Left renal cortex interstitium (tissue), 4 donors: ENCODE measurements at regions not wholly inside any gene's neighbourhood (a gene's known extent, or its start where the extent isn't known, plus 50 kb on each side); places are given as distances from the start of the nearest gene placed in this dataset.
"Not testable (repeated sequence)": the region's sequence is repeated elsewhere in the genome, so short reads cannot be mapped to it uniquely, and the experiment has no call there.

Source experiments
- DNase-seq, 4 donors: peaks; one replicate each; pipeline ENCODE4 v3.0.0-alpha.2; 2013; ENCODE audit warnings: low read depth in 4 of 4, low spot score in 2 of 4, missing footprints in 1 of 4

DNA sequence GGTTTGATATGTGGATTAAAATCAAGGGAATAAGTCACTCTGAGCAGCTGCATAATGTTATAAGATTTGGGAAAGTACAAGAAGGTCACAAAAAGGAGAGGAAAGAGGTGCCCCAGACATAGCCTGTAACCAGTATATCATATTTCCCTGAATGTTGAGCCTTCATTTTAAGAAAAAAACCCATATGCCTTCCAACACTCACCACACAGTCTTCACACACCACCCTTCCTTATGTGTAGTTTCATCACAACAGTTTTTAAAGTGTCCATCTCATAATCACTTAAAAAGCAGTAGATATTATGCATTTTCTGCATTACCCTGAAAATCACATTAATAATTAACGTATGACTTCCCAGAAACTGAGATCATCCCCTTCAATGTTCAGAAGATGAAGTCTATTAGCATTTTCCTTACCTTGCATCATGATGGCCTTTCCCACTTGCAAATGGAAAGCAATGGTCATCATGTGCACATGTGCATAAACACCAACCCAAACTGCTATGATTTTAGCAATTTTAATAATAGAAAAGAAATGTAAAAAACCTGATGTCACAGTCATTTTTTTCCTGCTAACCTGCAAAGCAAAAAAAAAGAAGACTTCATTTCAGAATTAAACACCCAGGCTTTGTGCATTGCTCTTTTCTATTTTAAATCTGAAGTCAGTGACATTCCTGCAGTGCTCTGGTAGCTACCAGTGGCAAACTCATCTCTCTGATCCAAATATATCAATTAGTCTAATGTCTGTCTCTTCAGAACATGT, 465.0 kb downstream of the SUCLG1 start:
- DNase-seq, result no peak

DNA sequence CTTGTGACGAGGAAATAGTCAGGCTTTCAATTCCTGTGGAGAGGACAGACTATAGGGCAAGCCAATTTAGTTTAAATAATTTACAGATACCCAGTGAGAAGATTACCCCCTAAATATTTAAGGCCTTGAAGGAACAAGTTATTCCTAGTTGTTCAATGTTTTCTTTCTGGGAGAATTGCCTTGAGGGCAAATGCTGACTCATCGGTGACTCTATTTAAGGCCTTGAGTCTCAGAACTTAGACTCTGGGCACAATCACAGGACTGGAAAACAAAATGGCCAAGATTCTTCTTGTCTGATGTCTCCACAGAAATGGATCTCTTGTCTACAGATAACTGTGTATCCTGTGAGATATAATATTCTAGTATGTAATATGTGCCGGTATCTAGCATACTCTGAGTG, 467.1 kb downstream of the SUCLG1 start:
- DNase-seq, result no peak

DNA sequence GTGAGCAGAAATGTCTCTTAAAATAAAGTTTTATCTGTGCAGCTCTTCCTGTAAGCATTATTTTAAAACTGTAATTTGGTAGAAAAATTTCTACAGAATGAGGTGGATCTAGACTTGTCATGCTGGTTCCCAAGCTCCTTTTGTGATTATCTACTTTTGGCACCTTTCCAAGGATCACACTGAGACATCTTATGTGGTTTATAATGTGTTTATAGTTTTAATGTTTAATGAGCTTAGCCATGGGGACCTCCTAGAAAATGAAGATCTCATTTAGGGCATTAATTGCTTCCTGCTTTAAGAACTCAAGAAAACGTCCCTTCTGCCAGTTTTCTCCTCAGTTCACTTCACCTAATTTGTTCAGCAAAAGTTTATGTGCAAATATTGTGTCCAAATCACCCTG, 468.4 kb downstream of the SUCLG1 start:
- no peak for DNase-seq

DNA sequence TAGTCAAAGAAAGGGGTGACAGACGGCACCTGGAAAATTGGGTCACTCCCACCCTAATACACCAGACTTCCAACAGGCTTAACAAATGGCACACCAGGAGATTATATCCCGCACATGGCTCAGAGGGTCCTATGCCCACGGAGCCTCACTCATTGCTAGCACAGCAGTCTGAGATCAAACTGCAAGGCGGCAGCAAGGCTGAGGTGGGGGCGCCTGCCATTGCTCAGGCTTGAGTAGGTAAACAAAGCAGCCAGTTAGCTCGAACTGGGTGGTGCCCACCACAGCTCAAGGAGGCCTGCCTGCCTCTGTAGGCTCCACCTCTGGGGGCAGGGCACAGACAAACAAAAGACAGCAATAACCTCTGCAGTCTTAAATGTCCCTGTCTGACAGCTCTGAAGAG, 482.5 kb downstream of the SUCLG1 start:
- not testable (repeated sequence) for DNase-seq

DNA sequence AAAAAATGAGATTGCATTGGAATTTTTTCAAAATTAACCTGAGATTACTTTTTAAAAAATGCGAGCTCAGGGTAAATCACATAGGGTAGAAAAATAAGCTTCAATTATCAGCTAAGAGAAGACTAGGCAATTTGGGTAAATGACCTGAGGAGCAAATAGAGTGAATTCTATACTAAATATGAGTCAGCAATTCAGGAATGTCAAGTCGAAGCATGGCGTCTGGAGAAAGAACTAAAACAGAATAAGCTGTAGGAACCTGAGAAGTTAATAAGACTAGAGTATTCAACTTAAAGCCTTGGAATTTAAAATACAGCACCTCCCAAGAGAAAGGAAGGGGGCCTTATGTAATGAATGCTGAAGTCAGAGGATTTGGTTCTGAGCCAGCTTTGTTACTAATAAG, 487.0 kb downstream of the SUCLG1 start:
- no peak for DNase-seq

DNA sequence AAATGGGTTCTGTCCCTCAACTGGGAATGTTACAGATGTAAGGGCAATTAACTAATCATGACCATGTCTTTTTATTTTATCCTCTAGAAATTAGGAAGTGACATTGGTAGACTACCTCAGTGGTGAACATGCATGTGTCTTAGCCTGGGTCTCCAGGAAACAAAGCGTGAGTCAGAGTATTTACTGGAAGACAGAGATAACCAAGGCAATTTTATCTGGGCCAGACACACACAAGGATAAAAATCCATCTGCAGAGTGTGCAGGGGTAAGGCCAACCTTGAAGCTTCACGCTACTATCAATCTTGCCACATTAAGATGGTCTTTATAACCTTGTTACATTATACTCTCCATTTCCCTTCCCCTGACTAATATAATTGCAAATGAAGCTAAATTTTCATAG, 487.5 kb downstream of the SUCLG1 start:
- DNase-seq, result no peak

DNA sequence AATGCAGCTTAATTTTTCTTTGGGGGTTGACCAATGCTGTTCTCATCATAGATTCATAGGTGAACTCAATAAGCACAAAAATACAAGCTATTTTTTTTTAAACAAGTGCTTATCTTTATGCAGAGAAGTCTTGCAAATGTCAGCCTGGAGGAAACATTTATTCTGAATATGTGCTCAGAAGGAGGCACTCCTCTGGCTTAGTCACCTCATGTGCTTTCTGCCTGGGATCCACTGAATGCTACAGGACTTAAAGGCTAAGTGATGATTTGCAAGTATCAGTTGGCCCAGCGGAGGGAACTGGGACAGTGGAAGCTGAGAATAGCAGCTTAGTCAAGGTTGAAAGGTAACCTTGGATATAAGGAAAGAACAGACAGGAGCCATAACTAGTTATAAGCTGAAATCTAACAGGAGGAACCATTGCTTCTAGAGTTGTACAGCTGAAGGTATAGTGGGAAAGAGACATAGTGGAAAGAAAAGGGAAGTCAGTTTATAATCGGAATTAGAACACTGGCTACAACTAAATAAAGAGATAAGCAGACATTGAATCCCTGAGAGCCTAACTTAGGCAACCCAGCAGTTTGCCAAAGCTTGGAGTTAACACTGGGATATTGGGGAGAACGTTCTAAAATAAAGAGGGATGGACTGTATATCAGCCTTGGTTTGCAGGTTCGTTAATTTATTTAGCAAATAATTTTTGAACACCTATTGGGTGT, 488.7 kb downstream of the SUCLG1 start:
- DNase-seq, result no peak

DNA sequence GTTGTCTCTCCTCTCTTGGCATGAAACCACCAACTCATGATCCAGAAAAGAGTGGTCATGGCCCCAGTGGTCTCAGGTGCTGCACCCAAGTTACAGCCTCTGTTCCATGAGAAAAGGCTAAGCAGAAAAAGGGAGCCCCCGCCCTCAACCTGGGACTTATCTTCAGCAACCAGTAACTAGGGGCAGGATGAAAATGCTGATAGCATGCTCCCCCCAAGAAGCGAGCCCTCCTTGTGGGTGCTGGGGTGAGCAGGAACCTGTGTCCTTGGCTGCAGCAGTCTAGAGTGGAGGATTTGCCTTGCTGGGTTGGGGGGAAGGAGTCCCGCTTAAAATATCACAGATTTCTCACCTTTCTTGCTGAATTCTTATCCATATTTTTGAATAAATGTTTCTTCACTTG, 490.0 kb downstream of the SUCLG1 start:
- no peak for DNase-seq

DNA sequence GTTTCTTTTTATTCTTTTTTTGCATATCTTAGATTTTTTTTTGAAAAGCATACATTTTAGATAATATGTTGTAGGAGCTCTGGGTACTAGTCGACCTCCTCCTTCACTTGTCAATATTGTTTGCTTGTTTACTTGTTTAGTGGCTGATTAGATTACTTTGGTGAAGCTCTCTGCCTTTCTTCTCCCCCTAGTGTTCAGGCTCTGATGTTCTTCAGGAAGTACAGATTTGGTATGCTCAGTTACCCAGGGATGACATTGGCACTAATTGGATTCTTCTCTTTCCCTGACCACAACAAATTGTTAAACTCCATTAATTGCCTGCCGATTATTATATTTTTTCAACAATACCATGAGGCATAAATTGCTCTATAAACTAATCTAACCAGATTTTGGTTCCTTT, 491.2 kb downstream of the SUCLG1 start:
- DNase-seq, result no peak

DNA sequence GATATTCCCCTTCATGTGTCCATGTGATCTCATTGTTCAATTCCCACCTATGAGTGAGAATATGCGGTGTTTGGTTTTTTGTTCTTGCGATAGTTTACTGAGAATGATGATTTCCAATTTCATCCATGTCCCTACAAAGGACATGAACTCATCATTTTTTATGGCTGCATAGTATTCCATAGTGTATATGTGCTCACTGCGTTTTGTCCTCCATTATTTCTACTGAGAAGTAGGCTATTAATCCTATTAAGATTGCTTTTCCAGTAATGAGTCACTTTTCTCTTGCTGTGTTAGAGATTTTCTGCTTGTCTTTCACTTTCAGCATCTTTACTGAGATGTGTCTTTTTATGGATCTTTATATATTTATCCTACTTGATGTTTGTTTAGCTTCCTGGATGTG, 492.1 kb downstream of the SUCLG1 start:
- not testable (repeated sequence) for DNase-seq

DNA sequence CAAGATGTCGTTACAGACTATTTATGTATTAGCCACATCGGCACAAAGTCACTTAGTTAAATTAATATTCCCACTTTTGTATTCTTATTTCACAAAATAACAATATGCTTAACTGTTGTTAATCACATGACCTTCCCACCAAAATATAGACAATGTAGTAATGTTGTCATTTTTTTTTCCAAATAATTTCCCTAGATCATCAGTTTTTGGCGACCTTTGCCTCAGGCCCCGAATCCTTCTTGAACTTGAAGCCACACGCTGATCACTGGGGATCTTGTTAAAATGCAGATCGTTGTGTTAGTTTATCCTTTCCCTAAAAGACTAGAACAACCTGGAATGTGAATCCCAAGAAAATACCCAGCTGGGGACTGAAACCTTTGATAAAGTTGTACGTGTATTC, 497.6 kb downstream of the SUCLG1 start:
- DNase-seq, result no peak

DNA sequence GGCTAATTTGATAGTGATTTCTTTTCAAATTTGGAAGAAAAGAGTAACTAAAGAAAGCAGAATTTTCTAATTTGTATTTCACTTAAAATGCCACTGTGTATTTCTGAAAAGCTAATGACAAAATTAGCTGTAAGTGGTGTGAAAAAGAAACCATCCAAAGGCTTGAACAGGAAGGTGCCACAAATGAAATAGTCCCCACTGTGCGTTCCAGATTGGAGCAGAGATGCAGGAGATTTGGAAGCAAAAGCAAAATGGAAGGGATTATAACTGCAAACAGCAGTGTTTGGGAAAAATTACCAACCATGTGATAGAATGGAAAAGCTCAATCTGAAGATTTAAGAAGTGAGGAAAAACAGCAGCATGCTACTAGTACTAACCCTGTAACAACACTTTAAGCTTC, 498.7 kb downstream of the SUCLG1 start:
- no peak for DNase-seq

DNA sequence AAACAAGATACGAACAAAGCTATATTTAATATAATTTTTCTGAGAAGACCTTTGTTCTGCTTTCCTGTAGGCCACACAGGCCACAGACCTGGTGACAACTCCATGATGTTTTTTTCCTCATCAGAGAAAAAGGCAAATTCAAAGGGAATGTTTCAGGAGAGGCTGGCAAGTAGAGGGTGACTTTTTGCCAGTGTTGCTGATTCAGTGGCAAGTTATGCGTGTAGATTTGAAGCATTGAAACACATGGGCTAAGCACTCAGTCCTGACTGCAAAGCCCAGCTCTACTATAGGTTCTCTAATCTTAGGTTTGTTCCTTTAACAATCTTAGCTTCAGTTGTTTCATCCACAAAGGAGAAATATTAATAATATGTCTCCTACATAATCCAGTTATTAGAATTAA, 499.8 kb downstream of the SUCLG1 start:
- DNase-seq, result no peak

DNA sequence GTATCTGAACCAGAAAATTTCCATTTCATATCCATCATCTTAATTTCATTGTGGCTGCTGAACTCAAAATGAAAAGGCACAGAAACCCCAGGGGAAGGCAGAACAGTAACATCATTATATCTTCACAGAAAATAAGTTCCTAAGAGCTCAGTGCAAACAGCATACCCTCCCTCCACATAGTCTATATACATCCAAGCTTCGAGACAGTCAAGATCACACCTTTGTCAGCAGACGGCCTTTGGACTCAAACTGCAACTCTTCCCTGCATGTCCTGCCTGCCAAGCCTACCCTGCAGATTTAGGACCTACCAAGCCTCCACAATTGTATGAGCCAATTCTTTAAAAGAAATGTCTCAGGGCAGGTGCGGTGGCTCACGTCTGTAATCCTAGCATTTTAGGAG, 502.1 kb downstream of the SUCLG1 start:
- no peak for DNase-seq

DNA sequence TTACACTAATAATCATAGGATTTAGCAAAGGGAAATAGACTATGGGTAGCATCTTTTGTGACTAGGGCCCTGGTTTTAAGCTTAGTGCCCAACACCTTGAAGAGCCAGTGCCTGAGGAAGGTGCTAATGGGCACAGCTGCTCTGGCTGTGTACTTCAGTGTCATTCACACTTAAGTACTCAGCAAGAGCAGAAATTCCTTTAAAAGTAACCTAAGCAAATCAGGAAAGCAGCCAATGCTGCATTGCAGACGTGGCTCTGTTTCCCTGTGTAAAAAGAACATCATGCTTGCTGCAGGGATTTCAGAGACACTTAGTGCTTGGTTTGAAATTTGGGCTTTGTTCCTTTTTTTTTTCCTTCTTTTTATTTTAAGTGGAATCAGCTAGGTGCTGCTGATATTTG, 505.4 kb downstream of the SUCLG1 start:
- no peak for DNase-seq

DNA sequence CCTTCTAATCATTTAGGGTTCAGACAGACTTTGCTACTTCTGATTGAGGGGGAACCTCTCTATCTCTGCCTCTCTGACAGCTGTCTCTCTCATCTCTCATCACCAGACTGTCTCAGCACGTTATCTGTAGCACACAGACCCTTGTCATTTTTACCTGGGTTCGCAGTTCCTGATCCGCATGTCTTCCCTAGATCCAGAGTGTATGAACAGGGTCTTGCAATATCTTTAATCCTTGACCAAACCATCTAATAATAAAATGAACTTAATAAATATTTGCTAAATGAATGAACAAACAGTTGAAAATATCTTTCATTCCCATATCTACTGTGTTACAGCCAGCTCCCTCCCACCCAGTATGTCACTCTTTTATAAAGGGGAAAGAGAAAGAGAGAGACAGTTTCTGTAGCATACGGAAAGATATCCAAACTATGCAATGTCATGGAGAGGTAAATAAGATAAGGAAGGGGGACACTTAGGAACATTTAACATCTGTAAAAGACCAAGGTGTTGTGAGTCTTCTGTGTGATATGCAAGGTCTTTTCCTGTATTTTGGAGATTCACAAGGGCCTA, 507.6 kb downstream of the SUCLG1 start:
- no peak for DNase-seq

DNA sequence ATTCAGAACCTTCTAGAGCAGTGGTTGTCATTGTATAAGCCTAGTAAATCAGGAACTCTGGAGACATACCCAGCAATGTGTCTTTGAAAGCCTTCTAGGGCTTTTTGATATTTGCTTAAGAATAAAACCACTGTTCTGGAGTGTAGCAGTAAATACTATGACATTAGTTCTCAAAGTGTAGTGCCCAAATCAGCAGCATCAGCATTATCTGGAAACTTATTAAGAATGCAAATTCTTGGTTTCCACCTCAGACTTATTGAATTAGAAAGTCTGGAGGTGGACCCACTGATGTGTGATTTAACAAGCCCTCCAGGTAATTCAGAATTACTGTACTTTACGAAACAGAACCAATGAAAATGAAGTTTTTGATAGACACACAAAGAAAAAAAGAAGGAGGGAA, 509.7 kb downstream of the SUCLG1 start:
- no peak for DNase-seq

DNA sequence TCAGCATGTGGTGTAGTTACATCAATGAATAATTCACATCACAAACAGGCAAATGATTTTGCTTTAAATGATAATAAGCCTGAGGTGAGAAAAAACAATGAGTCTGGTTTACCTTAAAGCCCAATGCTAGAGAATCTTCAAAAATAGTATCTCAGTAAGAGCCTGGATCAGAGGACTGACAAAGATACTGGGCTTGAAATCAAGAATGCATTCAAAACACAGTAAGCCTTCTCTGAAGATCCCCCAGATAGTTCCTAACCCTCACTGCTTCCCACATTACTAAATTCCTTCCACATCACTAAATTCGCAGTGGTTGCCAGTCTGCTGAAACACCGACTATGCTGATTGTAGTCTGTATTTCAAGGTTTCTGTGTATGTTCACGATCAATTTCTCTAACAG, 514.9 kb downstream of the SUCLG1 start:
- DNase-seq, result no peak

DNA sequence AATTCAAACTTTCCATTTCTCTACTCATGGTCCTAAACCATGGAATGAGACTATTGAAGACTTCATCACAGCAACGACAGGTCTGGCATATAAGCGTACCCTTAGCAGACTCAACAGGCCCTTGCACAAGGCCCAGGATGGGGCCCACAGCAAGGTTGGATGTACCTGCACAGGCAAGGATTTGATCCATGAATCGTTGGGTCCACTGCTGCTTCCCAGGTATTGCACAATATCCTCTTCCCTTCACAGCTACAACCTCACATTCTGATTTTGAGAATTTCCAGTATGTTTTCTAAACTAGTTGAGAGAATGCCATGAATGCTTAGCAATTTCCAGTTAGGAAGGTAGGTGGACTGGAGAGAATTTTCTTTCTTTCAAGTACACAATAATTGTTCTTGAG, 515.8 kb downstream of the SUCLG1 start:
- DNase-seq, result no peak

DNA sequence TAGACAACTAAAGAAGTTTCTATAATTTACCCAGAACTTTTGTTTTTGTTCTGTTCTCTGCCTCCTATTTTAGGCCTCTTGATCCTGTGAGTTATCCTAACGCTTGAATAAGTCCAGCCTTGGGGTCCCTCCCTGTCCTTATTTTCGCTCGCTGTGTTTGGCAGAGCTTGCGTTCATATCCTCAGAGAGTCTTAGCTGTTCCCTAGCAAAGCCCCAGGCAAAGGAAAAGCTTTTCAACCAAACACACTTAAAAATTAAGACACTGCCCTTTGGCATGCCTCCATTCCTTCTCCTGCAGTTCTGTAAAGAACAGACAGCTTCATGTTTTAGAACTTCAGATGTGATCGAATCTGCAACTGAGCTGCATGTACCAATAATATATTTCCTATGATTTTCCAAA, 517.2 kb downstream of the SUCLG1 start:
- no peak for DNase-seq

DNA sequence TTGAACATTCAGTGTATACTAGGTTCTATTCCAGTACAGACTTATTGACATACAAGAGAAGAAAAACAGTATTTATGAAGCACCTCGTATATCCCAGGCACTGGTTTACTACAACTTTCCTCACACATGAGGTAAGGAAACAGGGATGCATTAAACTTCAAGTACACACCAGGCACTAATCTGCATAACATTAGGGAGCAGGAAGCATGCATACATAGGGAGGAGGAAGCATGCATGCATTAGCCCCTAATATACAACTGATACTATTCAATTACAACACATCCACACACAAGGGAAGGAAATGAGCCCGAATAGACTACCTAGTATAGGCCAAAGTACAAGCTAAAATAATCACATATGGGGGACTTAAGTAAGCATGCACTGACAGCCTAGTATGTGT, 525.3 kb downstream of the SUCLG1 start:
- no peak for DNase-seq

DNA sequence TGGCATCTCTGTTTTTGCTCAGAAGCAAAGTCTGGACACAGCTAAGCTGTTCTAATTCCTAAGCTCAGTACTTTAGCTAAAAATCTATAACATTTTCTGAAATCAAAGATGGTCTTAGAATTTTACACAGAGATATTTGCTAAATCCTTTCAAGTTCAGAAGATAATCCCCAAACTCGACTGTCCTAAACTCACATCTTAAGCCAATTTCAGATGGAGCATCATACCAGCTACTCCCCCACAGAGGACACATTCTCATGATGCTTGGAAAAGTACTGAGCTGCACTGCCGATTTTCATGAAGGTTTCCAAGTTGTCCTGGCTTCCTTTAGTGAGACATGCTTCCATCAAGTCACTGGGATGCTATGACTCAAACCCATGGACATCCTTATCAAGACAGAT, 535.5 kb downstream of the SUCLG1 start:
- DNase-seq, result no peak
